Endothelial cell of umbilical vein (primary cell): ENCODE measurements at regions not wholly inside any gene's neighbourhood (a gene's known extent, or its start where the extent isn't known, plus 50 kb on each side); places are given as distances from the start of the nearest gene placed in this dataset.

Experiments
- BruUV-seq: library from RNA; stranded (reverse); fragments of 400-500 nt; replicated peaks from 2 replicates; lab custom pipeline; 2021; lab: Mats Ljungman, UMichigan
- CTCF ChIA-PET: fragments of 300-600, 350-600 bp; sonication (Branson Sonifier 250); formaldehyde crosslinking; loops from one replicate; lab custom pipeline; 2021; ENCODE audit warnings: antibody characterized with exemption, inconsistent platforms; lab: Charles Lee
- POLR2A ChIA-PET: fragments of 300-600, 350-600 bp; sonication (Branson Sonifier 250); formaldehyde crosslinking; loops from one replicate; lab custom pipeline; 2021; ENCODE audit warnings: antibody characterized with exemption, inconsistent platforms; lab: Charles Lee
- DNase-seq: peaks from one replicate; pipeline ENCODE4 v3.0.0-alpha.2; 2011; ENCODE audit warnings: low read depth, low spot score
- FAIRE-seq: peaks from 2 replicates; lab custom pipeline; 2011; peaks lifted over from hg19 to GRCh38; lab: Jason Lieb, UNC
- H2AFZ ChIP-seq: 2 replicates; pipeline ENCODE4 v1.6.0; 2012; ENCODE audit warnings: low read depth, low read length, control low read depth, inconsistent platforms
- H3K27ac ChIP-seq: 2 replicates; pipeline ENCODE4 v1.5.1; 2011; ENCODE audit warnings: low read depth, mild to moderate bottlenecking, control low read depth, low read length, moderate library complexity; ENCODE audit not compliant: insufficient read depth
- H3K27me3 ChIP-seq, 2 experiments: 2 replicates each; pipeline versions ENCODE4 v1.6.0 to v1.6.1; 2011; ENCODE audit warnings: low read length in 2 of 2, mixed read lengths in 1 of 2; ENCODE audit not compliant: control insufficient read depth in 2 of 2, insufficient read depth in 2 of 2
- H3K36me3 ChIP-seq, 2 experiments: 2 replicates in 1 of 2; 3 replicates in 1 of 2; pipeline ENCODE4 v1.5.1; 2011; ENCODE audit warnings: low read length in 2 of 2, mild to moderate bottlenecking in 1 of 2, moderate library complexity in 1 of 2; ENCODE audit not compliant: control insufficient read depth in 2 of 2, insufficient read depth in 2 of 2; ENCODE audit errors: extremely low read depth in 1 of 2
- H3K4me1 ChIP-seq: 3 replicates; pipeline ENCODE4 v1.5.1; 2011; ENCODE audit warnings: mild to moderate bottlenecking, low read length; ENCODE audit not compliant: control insufficient read depth, insufficient read depth; ENCODE audit errors: extremely low read depth
- H3K4me2 ChIP-seq: 2 replicates; pipeline ENCODE4 v1.6.1; 2011; ENCODE audit warnings: low read length, control low read depth, mixed read lengths; ENCODE audit not compliant: insufficient read depth
- H3K4me3 ChIP-seq, 3 experiments: fragments of 200-600 bp in 1 of 3; sonication (generic), shearing (Covaris generic) in 1 of 3; replicated peaks in 1 of 3; 2 replicates each; pipeline ENCODE4 v1.5.1; 2011 to 2016; ENCODE audit warnings: control low read depth in 3 of 3, low read length in 3 of 3, mild to moderate bottlenecking in 2 of 3, inconsistent platforms in 1 of 3, low read depth in 1 of 3, moderate library complexity in 1 of 3; ENCODE audit not compliant: insufficient read depth in 1 of 3
- H3K79me2 ChIP-seq: 2 replicates; pipeline ENCODE4 v1.6.0; 2012; ENCODE audit warnings: low read length, inconsistent platforms; ENCODE audit not compliant: control insufficient read depth, insufficient read depth
- H3K9ac ChIP-seq: replicated peaks from 2 replicates; pipeline ENCODE3; 2011; ENCODE audit warnings: low read length, control low read depth; ENCODE audit not compliant: insufficient read depth; ENCODE audit errors: extremely low read depth
- H3K9me1 ChIP-seq: replicated peaks from 3 replicates; pipeline ENCODE4 v1.6.0; 2011; ENCODE audit warnings: mild to moderate bottlenecking, low read length; ENCODE audit not compliant: control insufficient read depth, insufficient read depth; ENCODE audit errors: extremely low read depth
- H3K9me3 ChIP-seq: replicated peaks from 2 replicates; pipeline ENCODE4 v1.5.1; 2012; ENCODE audit warnings: low read length, inconsistent platforms; ENCODE audit not compliant: control insufficient read depth, insufficient read depth
- H4K20me1 ChIP-seq: replicated peaks from 2 replicates; pipeline ENCODE3; 2011; ENCODE audit warnings: mild to moderate bottlenecking, low read length; ENCODE audit not compliant: control insufficient read depth, insufficient read depth; ENCODE audit errors: extremely low read depth
- CTCF ChIP-seq, 2 donors: IDR thresholded peaks; 1 replicate in 1 of 2; 2 replicates in 1 of 2; pipeline ENCODE4 v1.5.1; 2011; ENCODE audit warnings: low read length in 2 of 2, mild to moderate bottlenecking in 2 of 2, moderate library complexity in 2 of 2, control low read depth in 1 of 2, inconsistent platforms in 1 of 2, low read depth in 1 of 2; ENCODE audit not compliant: insufficient read depth in 1 of 2; ENCODE audit errors: extremely low read depth in 1 of 2
- EZH2 ChIP-seq: IDR thresholded peaks from 2 replicates; pipeline ENCODE4 v1.6.1; 2012; ENCODE audit warnings: borderline replicate concordance, low read depth, mild to moderate bottlenecking, moderate library complexity, low read length, inconsistent platforms; ENCODE audit not compliant: severe bottlenecking
- FOS ChIP-seq: IDR thresholded peaks from 2 replicates; pipeline ENCODE4 v1.6.1; 2011; ENCODE audit warnings: mild to moderate bottlenecking, low read length, moderate library complexity, borderline replicate concordance; ENCODE audit not compliant: insufficient read depth
- GATA2 ChIP-seq: IDR thresholded peaks from 2 replicates; pipeline ENCODE4 v1.7.0; 2011; ENCODE audit warnings: low read depth, mild to moderate bottlenecking, moderate library complexity, mixed read lengths, low read length; ENCODE audit not compliant: insufficient read length, insufficient read depth
- POLR2A ChIP-seq: IDR thresholded peaks from 2 replicates; pipeline ENCODE4 v1.6.1; 2012; ENCODE audit warnings: low read depth, mild to moderate bottlenecking, control low read depth, low read length
- POLR2AphosphoS5 ChIP-seq: IDR thresholded peaks from 2 replicates; pipeline ENCODE4 v1.6.1; 2012; ENCODE audit warnings: low read depth, mild to moderate bottlenecking, control low read depth, low read length, moderate library complexity; ENCODE audit not compliant: insufficient read depth
- dilution Hi-C: fragments of 300-500 bp; cut with MboI; formaldehyde crosslinking; loops from one replicate; pipeline ENCODE4 v1.15.0; 2019; ENCODE audit warnings: low sequenced_read_pairs; ENCODE audit not compliant: extremely low pct_ligation_motif_present
- intact Hi-C: fragments of 100-400 bp; cut with micrococcal nuclease; formaldehyde crosslinking; loops from one replicate; pipeline ENCODE4 v1.10.0; 2022

GRCh38 chr2:5530011-5530696, 162.0 kb upstream of the SOX11 start:
- TF ChIP-seq EZH2 (no peak), POLR2A (no peak), CTCF (IDR thresholded peaks at IDR 0.05; ENCODE audit: extremely low read depth in 1 of 2, insufficient read depth in 1 of 2, low read depth in 1 of 2, low read length in 2 of 2) (no peak), GATA2 (no peak), POLR2AphosphoS5 (no peak), FOS (no peak)
- no peaks in the 10 kb centered on the region for H3K27me3 ChIP-seq
- H3K4me1 ChIP-seq = no peaks in the 10 kb centered on the region
- no peaks in the 10 kb centered on the region for H3K9me1 ChIP-seq
- no peaks in the 10 kb centered on the region for H3K79me2 ChIP-seq
- H3K4me2 ChIP-seq = no peak overlapping the region
- H3K9ac ChIP-seq = no peak overlapping the region
- H3K36me3 ChIP-seq = no peaks in the 10 kb centered on the region
- no peak overlapping the region for H3K4me3 ChIP-seq
- no peak overlapping the region for H2AFZ ChIP-seq
- no peak for FAIRE-seq
- ChIA-PET POLR2A (no interaction called here), CTCF (no interaction called here)
- intact Hi-C loops = no loop called here
- no peak for DNase-seq
- H3K9me3 ChIP-seq = peaks cover 4% of the 10 kb centered on the region
- no peak overlapping the region for H3K27ac ChIP-seq
- H4K20me1 ChIP-seq = no peaks in the 10 kb centered on the region
- no TSS peak for BruUV-seq
- dilution Hi-C loops = no loop called here
